NCI-H748 (cell line): ENCODE measurements at regions not wholly inside any gene's neighbourhood (a gene's known extent, or its start where the extent isn't known, plus 50 kb on each side); places are given as distances from the start of the nearest gene placed in this dataset.

Experiments used
- DNase-seq: peaks from one replicate; lab custom pipeline; 2025; ENCODE audit not compliant: unreplicated experiment; lab: John Stamatoyannopoulos, UW

DNA sequence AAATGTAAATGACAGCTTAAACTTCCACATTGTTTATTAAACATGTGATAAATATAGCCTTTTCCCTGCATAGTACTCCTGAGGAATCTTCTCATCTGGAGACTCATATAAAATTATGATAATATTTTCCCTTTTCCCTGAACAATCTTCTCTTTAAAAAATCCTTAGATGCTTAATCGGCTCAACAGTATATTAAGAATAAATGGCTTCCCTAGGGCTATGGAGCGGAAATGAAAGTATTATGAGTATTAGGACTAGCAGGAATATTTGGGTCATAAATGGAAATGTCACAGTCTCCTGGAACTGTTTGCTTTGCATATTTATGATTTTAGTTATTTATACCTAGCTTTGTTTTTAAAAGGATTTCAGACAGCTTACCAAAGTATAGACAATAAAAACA, 200.7 kb upstream of the PDE5A start:
- DNase-seq, result no peak

DNA sequence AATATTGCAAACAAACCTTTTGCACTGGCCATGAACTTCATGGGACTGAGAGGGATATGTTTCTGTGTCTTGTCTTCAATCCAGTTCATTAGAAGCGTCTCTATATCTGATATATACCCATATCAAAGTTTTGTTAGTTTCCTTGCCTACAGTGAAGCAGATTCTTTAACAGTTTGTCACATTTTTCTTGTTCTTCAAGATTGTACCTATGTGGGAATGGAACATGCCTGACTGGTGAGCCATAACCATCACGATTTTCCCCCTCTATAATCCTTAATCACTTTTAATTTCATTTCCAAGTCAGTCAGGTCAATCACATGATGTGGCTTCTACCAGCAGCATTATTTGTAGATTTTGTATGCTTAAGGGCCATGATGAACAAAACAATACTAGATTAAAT, 197.1 kb upstream of the PDE5A start:
- DNase-seq, result no peak

DNA sequence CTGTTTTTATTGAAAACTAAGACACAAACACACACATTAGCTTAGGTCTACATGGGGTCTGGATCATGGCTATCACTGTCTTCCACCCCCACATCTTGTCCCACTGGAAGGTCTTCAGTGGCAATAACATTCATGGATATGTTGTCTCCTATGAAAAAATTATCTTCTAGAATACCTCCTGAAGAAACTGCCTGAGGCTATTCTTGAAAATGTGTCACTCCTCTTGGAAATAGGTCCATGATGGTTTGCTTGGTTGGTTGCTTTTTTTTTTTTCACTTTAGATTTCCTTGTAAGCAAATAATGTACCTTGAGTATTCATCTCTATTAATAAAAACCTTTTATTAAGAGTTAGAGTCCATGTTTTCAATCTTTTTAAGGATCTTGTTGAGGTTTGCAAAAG, 195.3 kb upstream of the PDE5A start:
- no peak for DNase-seq

DNA sequence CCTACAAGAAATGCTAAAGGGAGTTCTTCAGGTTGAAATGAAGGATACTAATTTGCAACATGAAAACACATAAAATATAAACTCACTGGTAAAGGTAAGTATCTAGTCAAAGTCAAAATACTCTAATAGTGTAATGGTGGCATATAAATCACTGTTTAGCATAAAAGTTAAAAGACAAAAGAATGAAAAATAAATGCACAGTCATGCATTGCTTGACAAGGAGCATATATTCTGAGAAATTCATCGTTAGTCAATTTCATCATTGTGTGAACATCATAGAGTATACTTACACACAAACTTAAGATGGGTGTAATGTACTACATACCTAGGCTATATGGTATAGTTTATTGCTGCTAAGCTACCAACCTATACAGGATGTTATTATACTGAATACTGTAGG, 194.4 kb upstream of the PDE5A start:
- DNase-seq, result no peak

DNA sequence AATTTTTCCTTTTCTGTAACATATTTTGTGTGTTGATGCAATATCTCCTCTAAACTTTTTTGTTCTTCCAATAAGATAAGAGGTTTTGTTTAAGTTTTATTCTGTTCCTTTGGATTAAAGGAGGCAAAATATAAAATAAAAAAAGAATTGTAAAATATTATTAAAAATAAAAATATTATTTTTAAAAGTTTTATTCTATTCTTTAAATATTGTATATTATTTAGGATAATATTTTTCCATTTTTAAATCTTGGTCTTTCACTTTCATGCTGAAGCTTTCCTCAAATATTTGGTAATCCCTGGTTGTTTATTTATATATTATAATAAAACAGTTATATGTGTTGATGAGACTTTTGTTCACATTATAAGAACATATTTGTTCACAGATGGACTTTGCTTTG, 187.9 kb upstream of the PDE5A start:
- DNase-seq, result no peak

DNA sequence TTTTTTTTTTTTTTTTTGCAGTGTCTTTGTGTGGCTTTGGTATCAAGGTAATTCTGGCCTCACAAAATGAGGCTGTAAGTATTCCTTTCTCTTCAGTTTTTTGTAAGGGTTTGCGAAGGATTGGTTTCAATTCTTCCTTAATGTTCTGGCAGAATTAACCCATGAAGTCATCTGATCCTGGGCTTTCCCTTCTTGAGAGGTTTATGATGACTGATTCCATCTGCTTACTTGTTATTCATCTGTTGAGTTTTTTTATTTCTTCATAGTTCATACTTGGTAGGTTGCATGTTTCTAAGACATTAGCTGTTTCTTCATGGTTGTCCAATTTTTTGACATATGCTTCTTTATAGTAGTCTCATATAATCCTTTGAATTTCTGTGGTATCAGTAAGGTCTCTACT, 181.4 kb upstream of the PDE5A start:
- DNase-seq, result no peak

DNA sequence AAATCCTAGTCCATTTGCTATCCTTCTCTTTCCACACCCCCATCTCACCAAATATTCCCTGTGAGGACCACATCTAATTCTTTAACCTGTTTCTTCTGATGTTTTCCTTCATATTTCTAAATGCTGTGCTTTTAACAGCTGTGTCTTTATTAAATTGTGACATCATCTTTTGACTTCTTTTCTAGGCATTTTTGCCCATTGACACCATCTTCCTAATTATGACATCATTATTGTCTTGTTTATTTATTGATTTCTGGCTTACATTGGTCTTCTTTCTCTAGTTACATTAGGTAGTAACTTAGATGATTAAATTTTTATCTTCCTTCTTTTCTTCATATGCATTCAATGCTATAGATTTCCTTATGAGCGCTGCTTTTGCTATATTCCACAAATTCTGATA, 175.8 kb upstream of the PDE5A start:
- DNase-seq, result no peak

DNA sequence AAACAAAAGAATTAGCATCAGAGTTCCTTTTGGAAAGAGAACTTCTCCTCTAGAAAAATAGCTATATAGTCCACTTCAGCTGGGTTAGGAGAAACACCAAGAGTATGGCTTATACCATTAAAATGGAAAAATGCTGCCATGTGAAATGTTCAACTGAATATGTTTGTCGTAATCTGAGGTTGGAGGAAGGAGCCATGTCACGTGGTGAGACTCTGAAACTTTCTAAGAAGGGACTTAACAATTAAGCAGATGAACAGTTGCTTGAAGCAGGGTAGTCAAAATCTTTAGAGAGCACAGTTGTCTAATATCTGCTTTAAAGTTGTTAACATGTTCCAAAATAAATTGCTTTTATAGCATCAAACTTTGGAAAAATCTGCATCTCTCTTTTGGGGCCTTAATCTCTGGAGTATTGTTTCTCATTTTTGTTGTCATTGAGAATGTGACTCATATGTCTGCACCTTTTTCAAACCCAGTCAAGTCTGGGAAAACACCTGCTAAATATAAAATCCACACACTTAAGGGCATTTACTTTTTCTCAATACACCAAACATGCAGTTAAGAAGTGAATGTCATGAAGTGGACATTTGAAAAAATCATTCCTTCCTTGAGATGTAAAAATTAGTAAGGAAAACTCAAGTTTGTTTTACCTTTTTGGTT, 168.8 kb upstream of the PDE5A start:
- no peak for DNase-seq

DNA sequence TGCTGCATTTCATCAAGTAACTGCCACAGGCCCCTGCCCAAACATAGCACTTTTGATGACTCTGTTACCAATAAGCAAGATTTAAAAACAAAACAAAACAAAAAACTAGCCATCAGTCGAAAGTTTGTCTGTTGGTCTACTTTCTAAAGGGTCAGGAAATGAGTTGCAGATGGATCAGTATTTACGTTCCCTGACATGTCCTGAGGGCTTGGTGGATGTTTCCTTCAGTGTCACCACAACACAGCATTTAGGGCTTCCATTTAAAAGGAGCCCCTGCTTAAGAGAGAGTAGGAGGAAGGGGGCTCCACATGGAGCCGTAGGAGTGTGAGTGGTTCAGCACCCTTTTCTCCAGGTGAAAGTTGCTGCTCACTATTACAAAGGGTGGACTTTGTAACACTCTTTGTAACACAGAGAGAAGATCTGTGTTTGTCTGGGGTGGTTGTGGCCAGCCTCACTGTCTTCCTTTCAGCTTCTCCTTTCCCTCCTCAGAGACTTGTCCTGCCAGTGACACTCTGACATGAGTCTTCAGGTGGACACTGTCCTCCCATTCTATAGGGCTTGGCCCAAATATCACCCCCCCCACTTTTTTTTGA, 167.5 kb upstream of the PDE5A start:
- no peak for DNase-seq

DNA sequence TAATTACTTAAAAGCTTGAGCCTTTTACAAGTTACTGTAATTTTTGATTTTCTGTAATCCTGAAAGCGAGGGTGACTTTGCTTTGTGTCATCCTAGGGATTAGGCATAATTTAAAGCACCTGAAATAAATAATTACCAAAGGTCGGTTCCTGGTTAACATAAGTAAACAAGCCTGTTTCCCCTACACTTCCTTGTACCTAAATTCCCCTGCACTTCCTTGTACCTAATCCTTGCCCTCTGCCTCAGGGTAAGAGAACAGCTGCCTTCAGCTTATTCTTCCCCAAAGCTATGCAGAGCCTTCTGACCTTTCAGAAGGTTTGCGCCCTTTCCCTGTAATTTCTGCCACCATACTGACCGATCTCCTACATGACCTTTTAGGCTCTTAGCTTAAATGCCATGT, 166.1 kb upstream of the PDE5A start:
- DNase-seq, result no peak

DNA sequence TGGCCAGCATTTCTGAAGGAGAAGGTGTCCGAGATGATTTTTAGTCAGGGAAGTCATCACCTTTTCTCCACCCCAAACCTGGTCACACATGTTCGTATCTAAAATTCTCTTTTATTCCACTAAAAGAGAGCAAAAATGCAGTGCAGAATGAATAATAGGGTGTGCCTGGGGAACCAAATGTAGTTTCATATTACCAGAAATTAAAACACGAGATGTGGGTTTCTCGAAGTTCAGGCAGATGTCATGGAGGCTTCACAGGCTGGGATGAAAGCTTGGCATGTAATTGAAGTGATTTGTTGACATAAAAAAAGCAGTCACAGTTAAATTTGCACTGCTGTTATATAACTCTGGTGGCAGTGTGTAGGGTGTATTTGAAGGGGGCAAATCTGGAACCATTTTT, 165.5 kb upstream of the PDE5A start:
- DNase-seq, result no peak

DNA sequence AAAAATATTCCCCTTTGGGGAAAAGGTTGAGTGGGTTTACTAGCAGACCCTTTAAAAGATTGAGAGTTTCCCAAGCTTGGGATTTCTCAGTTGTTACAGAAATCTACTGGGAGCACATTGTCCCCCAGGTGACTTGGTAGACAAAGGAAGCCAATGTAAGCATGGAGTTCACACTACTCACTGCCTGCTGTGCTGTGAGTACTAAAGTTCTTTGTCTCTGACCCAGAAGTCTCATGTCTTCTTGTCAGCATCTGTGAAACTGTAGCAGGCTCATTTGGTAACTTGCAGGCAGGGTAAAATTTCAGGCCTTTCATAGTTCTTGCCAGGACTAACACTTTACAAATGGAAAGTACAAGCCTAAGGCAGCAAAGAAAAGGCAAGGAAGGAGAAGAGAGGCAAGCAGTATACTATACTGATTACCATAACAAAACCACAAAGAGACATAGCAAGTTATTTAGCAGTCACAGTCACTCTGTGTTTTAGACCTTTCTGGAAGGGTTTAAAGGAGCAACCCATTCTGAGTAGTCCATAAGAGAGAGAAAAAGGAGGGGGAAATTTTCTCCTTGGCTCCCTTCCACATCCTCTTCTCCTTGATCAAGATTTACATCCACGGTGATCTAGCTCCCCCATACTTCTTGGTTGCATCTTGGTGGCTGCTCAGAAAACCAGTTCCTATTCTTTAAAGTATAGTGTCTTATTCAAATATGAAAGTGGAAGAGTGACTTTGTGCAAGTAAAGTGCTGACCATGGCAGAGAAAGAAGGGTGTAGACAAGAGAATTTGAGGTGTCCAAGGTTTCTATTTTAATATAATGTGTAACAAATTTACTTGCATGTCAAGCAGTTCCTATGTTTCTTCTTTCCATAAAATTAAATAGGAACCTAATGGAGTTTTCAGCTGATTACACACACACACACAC, 160.0 kb upstream of the PDE5A start:
- DNase-seq, result no peak

DNA sequence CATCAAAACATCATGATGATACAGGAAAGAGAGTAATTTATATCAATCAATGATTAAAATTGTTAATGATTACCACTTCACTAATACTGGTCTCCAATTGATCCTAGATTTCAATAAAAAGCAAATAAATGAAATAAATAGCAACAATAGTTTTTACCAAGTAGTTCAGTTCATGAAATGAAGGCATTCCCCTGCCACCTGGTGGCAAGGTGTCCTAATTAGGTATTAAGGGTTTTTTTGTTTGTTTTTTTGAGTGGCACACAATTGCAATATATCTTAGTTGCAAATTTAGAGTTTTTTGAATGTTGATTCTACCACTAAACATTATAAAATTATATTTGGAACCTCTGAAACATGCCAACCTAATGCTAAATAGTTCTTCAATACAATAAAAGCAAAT, 157.4 kb upstream of the PDE5A start:
- peak; percentile 20 for DNase-seq

DNA sequence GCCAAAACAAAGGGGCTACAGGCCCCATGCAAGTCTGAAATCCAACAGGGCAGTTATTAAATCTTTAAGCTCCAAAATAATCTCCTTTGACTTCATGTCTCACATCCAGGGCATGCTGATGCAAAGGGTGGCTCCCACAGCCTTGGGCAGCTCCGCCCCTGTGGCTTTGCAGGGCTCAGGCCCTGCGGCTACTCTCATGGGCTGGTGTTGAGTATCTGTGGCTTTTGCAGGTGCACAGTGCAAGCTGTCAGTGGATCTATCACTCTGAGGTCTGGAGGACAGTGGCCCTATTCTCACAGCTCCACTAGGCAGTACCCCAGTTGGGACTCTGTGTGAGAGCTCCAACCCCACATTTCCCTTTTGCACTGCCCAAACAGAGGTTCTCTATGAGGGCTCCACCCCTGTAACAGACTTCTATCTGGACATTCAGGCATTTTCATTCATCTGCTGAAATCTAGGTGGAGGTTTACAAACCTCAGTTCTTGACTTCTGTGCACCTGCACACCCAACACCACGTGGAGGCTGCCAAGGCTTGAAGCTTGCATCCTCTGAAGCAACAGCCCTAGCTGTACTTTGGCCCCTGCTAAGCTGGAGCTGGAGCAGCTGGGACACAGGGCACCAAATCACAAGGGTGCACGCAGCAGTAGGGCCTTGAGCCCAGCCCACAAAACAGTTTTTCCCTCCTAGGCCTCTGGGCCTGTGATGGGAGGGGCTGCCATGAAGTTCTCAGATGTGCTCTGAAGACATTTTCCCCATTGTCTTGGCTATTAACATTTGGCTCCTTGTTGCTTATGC, 154.8 kb upstream of the PDE5A start:
- no peak for DNase-seq

DNA sequence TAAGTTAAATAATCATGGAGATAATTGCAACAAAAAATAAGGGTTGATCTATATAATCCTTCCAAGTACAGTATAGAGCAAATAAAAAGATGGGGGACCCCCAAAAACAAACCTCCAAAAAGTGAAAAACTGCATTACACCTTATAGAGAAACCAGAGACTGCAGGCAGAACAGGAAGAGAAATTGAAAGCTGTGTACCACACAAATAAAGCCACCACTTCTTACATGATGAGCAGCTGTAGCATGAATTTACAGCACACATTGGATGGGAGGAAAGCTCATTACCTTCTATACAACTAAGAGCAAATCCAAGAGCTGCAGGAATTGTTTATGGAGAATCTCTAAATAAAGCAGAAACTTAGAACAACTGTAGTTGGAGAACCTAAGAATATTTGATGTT, 152.4 kb upstream of the PDE5A start:
- DNase-seq, result no peak

DNA sequence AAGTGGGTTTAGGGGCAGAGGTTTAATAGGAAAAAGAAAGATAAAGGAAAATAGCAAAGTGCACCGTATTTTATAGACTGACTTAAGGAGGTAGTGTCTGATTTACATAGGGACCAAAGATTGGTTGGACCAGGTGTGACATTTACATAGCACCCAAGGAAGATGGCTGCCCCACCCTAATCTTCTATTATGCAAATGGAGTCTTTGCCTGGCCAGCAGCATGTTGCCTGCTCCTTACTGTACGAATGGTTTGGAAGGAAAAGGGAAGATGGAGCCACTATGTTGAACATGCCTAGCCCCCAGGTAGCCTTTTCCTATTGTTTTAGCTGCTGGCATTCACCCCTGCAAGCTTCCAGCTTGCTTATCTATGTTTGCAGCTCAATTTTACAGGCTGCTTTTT, 146.2 kb upstream of the PDE5A start:
- DNase-seq, result no peak

DNA sequence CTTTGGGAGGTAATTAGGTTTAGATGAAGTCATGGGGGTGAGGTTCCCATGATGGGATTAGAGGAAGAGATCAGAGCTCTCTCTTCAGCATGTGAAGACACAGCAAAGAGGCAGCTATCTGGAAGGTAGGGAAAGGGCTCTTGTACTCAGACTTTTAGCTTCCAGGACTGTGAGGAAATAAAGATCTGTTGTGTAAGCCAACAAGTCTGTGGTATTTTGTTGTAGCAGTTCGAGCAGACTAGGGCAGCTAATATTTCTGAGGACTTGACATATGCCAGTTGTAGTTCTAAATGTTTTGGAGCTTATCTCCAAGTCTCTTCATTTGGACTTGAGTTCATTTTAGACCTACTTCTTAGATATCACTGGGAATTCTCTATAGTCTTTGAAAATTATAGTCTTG, 137.3 kb upstream of the PDE5A start:
- DNase-seq, result no peak

DNA sequence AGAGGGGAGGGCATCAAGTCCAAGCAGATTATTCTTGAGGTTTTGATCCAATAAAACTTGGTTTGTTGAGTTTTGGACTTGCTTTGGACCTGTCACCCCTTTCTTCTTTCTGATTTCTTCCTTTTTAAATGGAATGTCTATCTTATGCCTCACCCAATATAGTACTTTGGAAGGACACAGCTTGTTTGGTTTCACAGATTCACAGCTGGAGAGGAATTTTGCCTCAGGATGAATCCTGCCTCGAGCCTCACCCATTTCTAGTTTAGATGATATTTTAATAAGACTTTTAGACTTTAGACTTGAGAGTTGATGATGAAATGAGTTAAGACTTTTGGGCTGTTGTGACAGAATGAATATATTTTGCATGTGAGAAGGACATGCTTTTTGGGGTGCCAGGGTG, 136.9 kb upstream of the PDE5A start:
- no peak for DNase-seq

DNA sequence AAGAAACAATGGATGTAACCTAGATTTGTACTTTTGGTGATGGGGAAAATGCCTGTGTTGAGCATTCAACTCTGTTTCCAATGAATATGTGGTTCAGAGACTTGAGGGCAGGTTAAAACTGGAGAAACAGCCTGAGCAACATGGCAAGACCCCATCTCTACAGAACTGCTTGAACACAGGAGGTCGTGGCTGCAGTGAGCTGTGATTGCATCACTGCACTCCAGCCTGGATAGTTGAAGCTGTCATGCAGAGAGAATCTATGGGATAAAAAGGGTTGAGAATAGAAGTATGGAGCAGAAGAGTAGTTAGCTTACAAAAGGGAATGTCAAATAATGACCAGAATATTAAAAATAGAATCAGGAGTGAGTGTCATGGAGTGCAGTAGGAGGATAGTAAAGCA, 134.8 kb upstream of the PDE5A start:
- no peak for DNase-seq

DNA sequence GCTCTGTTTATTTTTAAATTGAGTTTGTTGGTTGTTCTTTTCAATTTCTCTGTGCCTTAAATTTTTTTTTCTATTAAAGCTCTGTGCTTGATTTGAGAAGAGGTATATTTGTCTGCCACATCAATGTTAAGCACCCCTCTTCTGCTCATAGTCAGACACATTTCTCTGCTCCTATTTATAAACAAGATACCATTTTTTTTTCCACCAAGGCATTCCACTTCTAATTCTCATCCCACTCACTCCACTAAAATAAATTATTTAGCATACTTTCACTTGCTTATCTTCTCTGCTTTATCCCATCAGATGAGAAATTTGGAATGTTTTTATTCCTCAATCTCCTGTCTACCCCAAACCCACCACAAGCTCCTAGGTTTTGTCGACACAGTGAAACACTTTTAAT, 127.0 kb upstream of the PDE5A start:
- DNase-seq, result no peak

DNA sequence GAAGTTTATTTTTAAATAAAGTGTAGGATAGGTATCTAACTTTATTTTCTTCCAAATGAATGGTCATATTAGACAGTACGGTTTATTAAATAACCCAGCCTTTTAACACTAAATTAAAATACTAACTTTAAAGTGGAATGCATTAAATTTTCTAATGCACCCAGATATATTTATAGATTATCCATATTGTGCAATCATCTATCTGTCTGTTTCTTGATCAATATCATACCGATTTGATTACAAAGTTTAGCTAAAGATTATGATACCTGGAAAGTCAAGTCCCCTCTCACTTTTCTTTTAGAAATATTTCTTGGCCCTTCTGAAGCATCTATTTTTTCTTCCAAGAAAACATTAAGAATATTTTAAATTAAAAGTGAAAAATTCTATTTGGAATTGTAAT, 124.3 kb upstream of the PDE5A start:
- DNase-seq, result no peak

DNA sequence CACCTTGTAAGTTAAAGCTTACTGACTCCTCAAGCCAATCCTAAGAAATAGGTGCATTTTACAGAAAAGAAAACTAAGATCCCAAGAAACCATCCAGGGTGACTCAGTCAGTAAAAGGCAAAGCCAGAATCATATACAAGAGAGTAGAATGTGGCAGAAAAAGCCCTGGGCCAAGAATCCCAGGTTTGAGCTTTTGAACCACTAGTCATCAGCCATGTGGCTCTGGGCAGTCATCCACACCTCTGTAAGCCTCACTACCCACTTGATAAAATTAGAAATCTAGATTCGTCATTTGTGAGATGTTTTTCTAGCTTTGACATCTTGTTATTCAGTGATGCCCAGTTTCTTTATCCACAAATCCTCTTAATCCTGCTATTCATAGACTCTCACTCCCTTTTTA, 122.2 kb upstream of the PDE5A start:
- no peak for DNase-seq
